OCI-M1 (cell line): ENCODE measurements at regions not wholly inside any gene's neighbourhood (a gene's known extent, or its start where the extent isn't known, plus 50 kb on each side); places are given as distances from the start of the nearest gene placed in this dataset.
"Not testable (repeated sequence)": the region's sequence is repeated elsewhere in the genome, so short reads cannot be mapped to it uniquely, and the experiment has no call there.

ENCODE experiments used
- DNase-seq: peaks from one replicate; lab custom pipeline; 2025; lab: John Stamatoyannopoulos, UW

- DNase-seq = no peak
Measured at GRCh38 chr12:84135586-84136279, 776.9 kb downstream of the SLC6A15 start.

GRCh38 chr12:84134797-84135366 is 777.7 kb downstream of the SLC6A15 start:
- DNase-seq = no peak

- no peak for DNase-seq
Measured at GRCh38 chr12:84131076-84131475, 781.5 kb downstream of the SLC6A15 start.

GRCh38 chr12:84128117-84128991 is 784.2 kb downstream of the SLC6A15 start:
- DNase-seq = no peak

GRCh38 chr12:84124211-84124610 is 788.4 kb downstream of the SLC6A15 start:
- no peak for DNase-seq

- no peak for DNase-seq
Measured at GRCh38 chr12:84117190-84117589, 795.4 kb downstream of the SLC6A15 start.

- DNase-seq = no peak
Measured at GRCh38 chr12:84113666-84114065, 798.9 kb downstream of the SLC6A15 start.

GRCh38 chr12:84103886-84104285 is 808.7 kb downstream of the SLC6A15 start:
- not testable (repeated sequence) for DNase-seq

- not testable (repeated sequence) for DNase-seq
Measured at GRCh38 chr12:84101963-84102362, 810.6 kb downstream of the SLC6A15 start.

- not testable (repeated sequence) for DNase-seq
Measured at GRCh38 chr12:84099591-84099990, 813.0 kb downstream of the SLC6A15 start.

GRCh38 chr12:84091651-84092050 is 820.9 kb downstream of the SLC6A15 start:
- no peak for DNase-seq

- no peak for DNase-seq
Measured at GRCh38 chr12:84089356-84089755, 823.2 kb downstream of the SLC6A15 start.

- no peak for DNase-seq
Measured at GRCh38 chr12:84085046-84085445, 827.6 kb downstream of the SLC6A15 start.

GRCh38 chr12:84079626-84080025 is 833.0 kb downstream of the SLC6A15 start:
- DNase-seq = no peak

GRCh38 chr12:84077679-84078078 is 834.9 kb downstream of the SLC6A15 start:
- peak; percentile 1 for DNase-seq

- DNase-seq = no peak
Measured at GRCh38 chr12:84075991-84076390, 836.6 kb downstream of the SLC6A15 start.

- DNase-seq = no peak
Measured at GRCh38 chr12:84073401-84073800, 839.2 kb downstream of the SLC6A15 start.

GRCh38 chr12:84072961-84073360 is 839.6 kb downstream of the SLC6A15 start:
- no peak for DNase-seq

GRCh38 chr12:84070292-84070691 is 842.3 kb downstream of the SLC6A15 start:
- no peak for DNase-seq

GRCh38 chr12:84069699-84070098 is 842.9 kb downstream of the SLC6A15 start:
- DNase-seq = no peak

GRCh38 chr12:84069198-84069597 is 843.4 kb downstream of the SLC6A15 start:
- DNase-seq = no peak

- DNase-seq = peak; percentile 55
Measured at GRCh38 chr12:84058136-84058535, 854.5 kb downstream of the SLC6A15 start.

GRCh38 chr12:84054811-84055210 is 857.8 kb downstream of the SLC6A15 start:
- no peak for DNase-seq
